HFFc6 (cell line): ENCODE measurements at regions not wholly inside any gene's neighbourhood (a gene's known extent, or its start where the extent isn't known, plus 50 kb on each side); places are given as distances from the start of the nearest gene placed in this dataset.

Source experiments
- DNase-seq: peaks from one replicate; pipeline ENCODE4 v3.0.0-alpha.2; 2018
- H3K27ac Mint-ChIP-seq: 2 replicates; pipeline ENCODE4 v1.8.0; 2020; ENCODE audit warnings: mild to moderate bottlenecking, mixed read lengths
- H3K27me3 Mint-ChIP-seq: 2 replicates; pipeline ENCODE4 v1.8.0; 2021; ENCODE audit warnings: mild to moderate bottlenecking, moderate library complexity, mixed read lengths; ENCODE audit not compliant: insufficient read depth
- H3K36me3 Mint-ChIP-seq: 2 replicates; pipeline ENCODE4 v1.8.0; 2021; ENCODE audit warnings: low read depth, mixed read lengths
- H3K4me1 Mint-ChIP-seq: 2 replicates; pipeline ENCODE4 v1.8.0; 2020; ENCODE audit warnings: low read depth, mixed read lengths
- H3K4me3 Mint-ChIP-seq: 2 replicates; pipeline ENCODE4 v1.8.0; 2020; ENCODE audit warnings: mild to moderate bottlenecking, moderate library complexity, mixed read lengths
- H3K9me3 Mint-ChIP-seq: 2 replicates; pipeline ENCODE4 v1.8.0; 2020; ENCODE audit warnings: mild to moderate bottlenecking, mixed read lengths
- CTCF ChIP-seq: fragments of 200-600 bp; sonication (generic); IDR thresholded peaks from 2 replicates; pipeline ENCODE4 v1.5.0; 2021; ENCODE audit warnings: antibody characterized with exemption, mild to moderate bottlenecking

- peaks cover 37% of the 10 kb centered on the region for H3K4me1 Mint-ChIP-seq
- no peak for DNase-seq
- no peak for TF ChIP-seq CTCF
- H3K27me3 Mint-ChIP-seq: peaks cover 2% of the 10 kb centered on the region
- H3K27ac Mint-ChIP-seq: no peak overlapping the region
- no peak overlapping the region for H3K4me3 Mint-ChIP-seq
- no peaks in the 10 kb centered on the region; the same call in 1 of the 2 replicates for H3K9me3 Mint-ChIP-seq
- peaks cover 14% of the 10 kb centered on the region; the same call in 1 of the 2 replicates for H3K36me3 Mint-ChIP-seq
Observed at GRCh38 chr10:28075424-28075823, 76.5 kb upstream of the ODAD2 start.

DNA sequence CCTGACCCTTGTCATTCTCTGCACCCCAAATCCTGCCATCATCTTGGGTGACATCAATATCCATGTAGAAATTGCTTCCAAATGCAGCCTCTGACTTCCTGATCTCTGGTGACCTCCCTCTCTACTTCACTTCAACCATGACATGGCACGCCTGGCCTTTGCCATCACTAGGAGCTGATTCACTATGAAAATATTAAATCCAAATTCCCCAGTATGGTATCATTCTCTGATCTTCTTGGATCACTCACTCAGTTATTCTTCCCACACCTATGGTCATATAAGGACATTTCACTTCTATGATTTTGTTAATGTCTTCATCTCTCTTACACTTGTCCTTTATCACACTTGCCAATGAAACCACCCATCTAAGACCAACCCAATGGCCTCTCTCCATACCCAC, 73.7 kb upstream of the ODAD2 start:
- Mint-ChIP-seq H3K4me1 (peaks cover 15% of the 10 kb centered on the region), H3K9me3 (no peaks in the 10 kb centered on the region), H3K36me3 (peaks cover 3% of the 10 kb centered on the region; the same call in 1 of the 2 replicates), H3K4me3 (no peak overlapping the region), H3K27ac (no peak overlapping the region), H3K27me3 (no peaks in the 10 kb centered on the region)
- peak; percentile 28 for DNase-seq
- TF ChIP-seq CTCF: no peak

DNA sequence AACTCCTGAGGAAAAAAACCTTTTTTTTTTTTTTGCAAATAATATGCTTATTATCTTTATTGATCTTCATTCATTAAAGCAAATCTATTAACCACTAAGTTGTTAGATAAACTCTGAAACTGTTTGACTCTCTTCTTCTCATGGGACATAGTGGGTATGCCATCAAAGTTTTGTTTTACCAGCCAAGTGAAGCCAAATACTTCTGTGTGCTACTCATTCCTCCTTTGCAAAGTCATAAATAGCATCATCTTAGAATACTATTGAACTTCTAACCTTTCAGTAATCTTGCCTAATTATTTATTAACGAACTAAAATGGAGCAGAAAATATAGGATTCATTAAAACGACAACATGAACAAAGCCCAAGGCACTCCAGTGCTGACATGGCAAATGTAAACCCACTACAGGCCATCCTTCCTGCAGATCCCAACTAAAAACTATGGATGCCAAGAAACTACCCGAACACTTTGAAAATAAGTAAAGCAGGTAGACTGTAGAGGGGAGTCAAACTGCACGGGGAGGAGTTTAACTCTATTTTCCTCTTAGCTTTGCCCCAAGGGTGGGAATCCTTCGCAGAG, 61.2 kb upstream of the ODAD2 start:
- H3K4me3 Mint-ChIP-seq: no peak overlapping the region
- DNase-seq: no peak
- no peaks in the 10 kb centered on the region for H3K27me3 Mint-ChIP-seq
- TF ChIP-seq CTCF: no peak
- no peaks in the 10 kb centered on the region for H3K9me3 Mint-ChIP-seq
- H3K4me1 Mint-ChIP-seq: peaks cover 67% of the 10 kb centered on the region
- peak overlapping the region; percentile 41 for H3K27ac Mint-ChIP-seq
- H3K36me3 Mint-ChIP-seq: peaks cover 25% of the 10 kb centered on the region

DNA sequence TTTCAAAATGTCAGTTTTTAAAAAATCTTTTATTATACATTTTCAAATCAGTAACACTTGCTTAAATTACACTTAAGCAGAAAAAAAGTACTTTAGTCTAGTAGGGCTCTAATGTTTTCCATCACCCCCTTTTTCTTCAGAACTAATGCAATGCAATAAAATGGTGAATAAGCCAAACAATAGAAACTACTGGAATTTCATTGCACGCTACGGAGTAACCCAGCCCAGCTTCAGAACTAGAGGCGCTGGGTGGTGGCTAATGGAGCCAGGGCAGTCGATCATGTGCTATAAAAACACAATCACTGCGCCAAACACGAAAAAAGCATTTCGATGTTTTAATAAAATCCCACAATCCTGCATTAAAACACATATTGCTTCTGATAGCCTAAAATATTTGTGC, 59.9 kb upstream of the ODAD2 start:
- H3K27ac Mint-ChIP-seq: no peak overlapping the region
- H3K4me1 Mint-ChIP-seq: peaks cover 81% of the 10 kb centered on the region
- no peaks in the 10 kb centered on the region for H3K9me3 Mint-ChIP-seq
- peaks cover 25% of the 10 kb centered on the region for H3K36me3 Mint-ChIP-seq
- no peaks in the 10 kb centered on the region for H3K27me3 Mint-ChIP-seq
- no peak overlapping the region for H3K4me3 Mint-ChIP-seq
- no peak for TF ChIP-seq CTCF
- no peak for DNase-seq

- H3K36me3 Mint-ChIP-seq: peaks cover 25% of the 10 kb centered on the region
- no peaks in the 10 kb centered on the region for H3K27me3 Mint-ChIP-seq
- H3K4me3 Mint-ChIP-seq: peak overlapping the region; percentile 48; the same call in 1 of the 2 replicates
- peaks cover 4% of the 10 kb centered on the region; the same call in 1 of the 2 replicates for H3K9me3 Mint-ChIP-seq
- peak overlapping the region; percentile 95 for H3K27ac Mint-ChIP-seq
- H3K4me1 Mint-ChIP-seq: peaks cover 71% of the 10 kb centered on the region
- no peak for TF ChIP-seq CTCF
- DNase-seq: peak; percentile 99
Observed at GRCh38 chr10:28054228-28054860, 55.5 kb upstream of the ODAD2 start.
